ENCODE measurements at regions not wholly inside any gene's neighbourhood (a gene's known extent, or its start where the extent isn't known, plus 50 kb on each side); places are given as distances from the start of the nearest gene placed in this dataset.
"Not testable (repeated sequence)": the region's sequence is repeated elsewhere in the genome, so short reads cannot be mapped to it uniquely, and the experiment has no call there.

DNA sequence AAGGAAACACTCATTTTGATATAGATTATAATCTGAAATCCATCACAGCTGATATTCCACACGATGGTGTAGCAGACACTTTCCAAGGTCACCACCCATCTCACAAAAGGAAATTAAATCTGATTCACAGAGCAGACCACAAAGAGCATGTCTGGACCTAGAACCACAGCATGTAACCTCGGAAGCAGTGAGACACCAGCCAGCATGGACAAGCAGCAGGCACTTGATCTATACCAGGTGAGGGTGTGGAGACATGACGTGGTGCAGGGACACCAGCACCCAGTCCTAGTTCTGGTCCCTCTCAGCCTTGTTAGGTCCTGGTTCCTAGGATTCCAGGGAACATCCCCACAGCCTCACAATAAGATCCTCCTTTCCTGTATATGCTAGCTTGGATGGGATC is 81.9 kb upstream of the FBXO28 start:
- not testable (repeated sequence) for TF ChIP-seq POLR2A (IDR thresholded peaks at IDR 0.05)
- TF ChIP-seq, protein P1, sequence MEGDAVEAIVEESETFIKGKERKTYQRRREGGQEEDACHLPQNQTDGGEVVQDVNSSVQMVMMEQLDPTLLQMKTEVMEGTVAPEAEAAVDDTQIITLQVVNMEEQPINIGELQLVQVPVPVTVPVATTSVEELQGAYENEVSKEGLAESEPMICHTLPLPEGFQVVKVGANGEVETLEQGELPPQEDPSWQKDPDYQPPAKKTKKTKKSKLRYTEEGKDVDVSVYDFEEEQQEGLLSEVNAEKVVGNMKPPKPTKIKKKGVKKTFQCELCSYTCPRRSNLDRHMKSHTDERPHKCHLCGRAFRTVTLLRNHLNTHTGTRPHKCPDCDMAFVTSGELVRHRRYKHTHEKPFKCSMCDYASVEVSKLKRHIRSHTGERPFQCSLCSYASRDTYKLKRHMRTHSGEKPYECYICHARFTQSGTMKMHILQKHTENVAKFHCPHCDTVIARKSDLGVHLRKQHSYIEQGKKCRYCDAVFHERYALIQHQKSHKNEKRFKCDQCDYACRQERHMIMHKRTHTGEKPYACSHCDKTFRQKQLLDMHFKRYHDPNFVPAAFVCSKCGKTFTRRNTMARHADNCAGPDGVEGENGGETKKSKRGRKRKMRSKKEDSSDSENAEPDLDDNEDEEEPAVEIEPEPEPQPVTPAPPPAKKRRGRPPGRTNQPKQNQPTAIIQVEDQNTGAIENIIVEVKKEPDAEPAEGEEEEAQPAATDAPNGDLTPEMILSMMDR (IDR thresholded peaks at IDR 0.05) = not testable (repeated sequence)

All from heart left ventricle (tissue), 13 donors.